ENCODE measurements at regions not wholly inside any gene's neighbourhood (a gene's known extent, or its start where the extent isn't known, plus 50 kb on each side); places are given as distances from the start of the nearest gene placed in this dataset.

- no peak for TF ChIP-seq EZH2 (IDR thresholded peaks at IDR 0.05; ENCODE audit: borderline replicate concordance)
- TF ChIP-seq CTCF (IDR thresholded peaks at IDR 0.05; ENCODE audit: poor library complexity): no peak
Observed at GRCh38 chr14:49980027-49980426, 87.1 kb downstream of the ARF6 start.
